ENCODE measurements at regions not wholly inside any gene's neighbourhood (a gene's known extent, or its start where the extent isn't known, plus 50 kb on each side); places are given as distances from the start of the nearest gene placed in this dataset.

- FAIRE-seq = no peak
- DNase-seq (ENCODE audit: insufficient read length, low spot score) = no peak
- no peak for TF ChIP-seq CTCF (IDR thresholded peaks at IDR 0.05; ENCODE audit: insufficient read depth, missing control alignments)
These were observed 194.0 kb downstream of the ZFP36L2 start for GRCh38 chr2:43032213-43033015.

GRCh38 chr2:43031471-43032212 lies 194.8 kb downstream of the ZFP36L2 start:
- no peak for TF ChIP-seq CTCF (IDR thresholded peaks at IDR 0.05; ENCODE audit: insufficient read depth, missing control alignments)
- DNase-seq (ENCODE audit: insufficient read length, low spot score) (no peak), FAIRE-seq (no peak)

GRCh38 chr2:43030551-43031307 lies 195.7 kb downstream of the ZFP36L2 start:
- DNase-seq (ENCODE audit: insufficient read length, low spot score) = no peak
- TF ChIP-seq CTCF (IDR thresholded peaks at IDR 0.05; ENCODE audit: insufficient read depth, missing control alignments) = no peak
- FAIRE-seq = no peak

- no peak for TF ChIP-seq CTCF (IDR thresholded peaks at IDR 0.05; ENCODE audit: insufficient read depth, missing control alignments)
- FAIRE-seq (no peak), DNase-seq (ENCODE audit: insufficient read length, low spot score) (no peak)
These were observed 197.2 kb downstream of the ZFP36L2 start for GRCh38 chr2:43029186-43029585.

- TF ChIP-seq CTCF (IDR thresholded peaks at IDR 0.05; ENCODE audit: insufficient read depth, missing control alignments) = no peak
- FAIRE-seq (no peak), DNase-seq (ENCODE audit: insufficient read length, low spot score) (no peak)
These were observed 198.2 kb downstream of the ZFP36L2 start for GRCh38 chr2:43028188-43028587.

- DNase-seq (ENCODE audit: insufficient read length, low spot score) (no peak), FAIRE-seq (no peak)
- no peak for TF ChIP-seq CTCF (IDR thresholded peaks at IDR 0.05; ENCODE audit: insufficient read depth, missing control alignments)
These were observed 199.1 kb downstream of the ZFP36L2 start for GRCh38 chr2:43027097-43027873.
